ENCODE measurements at regions not wholly inside any gene's neighbourhood (a gene's known extent, or its start where the extent isn't known, plus 50 kb on each side); places are given as distances from the start of the nearest gene placed in this dataset.

- H3K9ac ChIP-seq (ENCODE audit: low read length in 3 of 3): no peak overlapping the region
- peaks cover 0 to 19% (median 0%) of the 10 kb centered on the region in 3 donors for H3K4me1 ChIP-seq (ENCODE audit: control insufficient read depth in 2 of 3, insufficient read depth in 2 of 3, low read depth in 1 of 3, low read length in 3 of 3)
- no peaks in the 10 kb centered on the region for H3K9me3 ChIP-seq (ENCODE audit: control insufficient read depth in 2 of 3, insufficient read depth in 1 of 3, low read length in 3 of 3)
- intact Hi-C loops (cut with DNase I): no loop called here
- FAIRE-seq (no peak), DNase-seq (no peak)
- TF ChIP-seq CTCF (IDR thresholded peaks at IDR 0.05; ENCODE audit: borderline replicate concordance, extremely low read depth, insufficient read depth): no peak
- peaks cover 0 to 12% (median 2%) of the 10 kb centered on the region in 3 donors for H3K36me3 ChIP-seq (ENCODE audit: control insufficient read depth in 2 of 3, insufficient read depth in 3 of 3, low read length in 3 of 3)
- peak overlapping the region in 1 of 2 donors; percentile 19 for H3K27ac ChIP-seq (ENCODE audit: low read depth in 2 of 2, low read length in 2 of 2)
- no peak overlapping the region for H3K4me3 ChIP-seq (ENCODE audit: low read length in 3 of 3)
- H3K27me3 ChIP-seq (ENCODE audit: control insufficient read depth, insufficient read depth, low read length): no peaks in the 10 kb centered on the region
These were observed 63.9 kb downstream of the C9orf152 start for GRCh38 chr9:110143950-110144545.

GRCh38 chr9:110146373-110146772 is 61.6 kb downstream of the C9orf152 start:
- intact Hi-C loops (cut with DNase I): no loop called here
- H3K27ac ChIP-seq (ENCODE audit: low read depth in 2 of 2, low read length in 2 of 2): no peak overlapping the region

GRCh38 chr9:110148384-110148783 is 59.6 kb downstream of the C9orf152 start:
- no peak for FAIRE-seq
- H3K4me1 ChIP-seq (ENCODE audit: control insufficient read depth in 2 of 3, insufficient read depth in 2 of 3, low read depth in 1 of 3, low read length in 3 of 3): peaks cover 0 to 23% (median 15%) of the 10 kb centered on the region in 3 donors

More at GRCh38 chr9:110146373-110146772, 61.6 kb downstream of the C9orf152 start:
- H3K9ac ChIP-seq (ENCODE audit: low read length in 3 of 3): no peak overlapping the region
- no peak overlapping the region for H3K4me3 ChIP-seq (ENCODE audit: low read length in 3 of 3)
- H3K27me3 ChIP-seq (ENCODE audit: control insufficient read depth, insufficient read depth, low read length): no peaks in the 10 kb centered on the region
- no peaks in the 10 kb centered on the region for H3K9me3 ChIP-seq (ENCODE audit: control insufficient read depth in 2 of 3, insufficient read depth in 1 of 3, low read length in 3 of 3)
- DNase-seq (no peak), FAIRE-seq (no peak)
- peaks cover 0 to 21% (median 9%) of the 10 kb centered on the region in 3 donors for H3K4me1 ChIP-seq (ENCODE audit: control insufficient read depth in 2 of 3, insufficient read depth in 2 of 3, low read depth in 1 of 3, low read length in 3 of 3)
- TF ChIP-seq CTCF (IDR thresholded peaks at IDR 0.05; ENCODE audit: borderline replicate concordance, extremely low read depth, insufficient read depth): no peak
- no peaks in the 10 kb centered on the region for H3K36me3 ChIP-seq (ENCODE audit: control insufficient read depth in 2 of 3, insufficient read depth in 3 of 3, low read length in 3 of 3)

More at GRCh38 chr9:110148384-110148783, 59.6 kb downstream of the C9orf152 start:
- Histone ChIP-seq H3K36me3 (ENCODE audit: control insufficient read depth in 2 of 3, insufficient read depth in 3 of 3, low read length in 3 of 3) (no peaks in the 10 kb centered on the region), H3K9me3 (ENCODE audit: control insufficient read depth in 2 of 3, insufficient read depth in 1 of 3, low read length in 3 of 3) (no peaks in the 10 kb centered on the region), H3K27me3 (ENCODE audit: control insufficient read depth, insufficient read depth, low read length) (no peaks in the 10 kb centered on the region), H3K27ac (ENCODE audit: low read depth in 2 of 2, low read length in 2 of 2) (peak overlapping the region in 1 of 2 donors; percentile 2), H3K9ac (ENCODE audit: low read length in 3 of 3) (no peak overlapping the region), H3K4me3 (ENCODE audit: low read length in 3 of 3) (no peak overlapping the region)
- TF ChIP-seq CTCF (IDR thresholded peaks at IDR 0.05; ENCODE audit: borderline replicate concordance, extremely low read depth, insufficient read depth): no peak
- intact Hi-C loops (cut with DNase I): no loop called here
- DNase-seq: no peak

Measured in kidney (tissue), 13 donors.